DOHH2 (cell line): ENCODE measurements at regions not wholly inside any gene's neighbourhood (a gene's known extent, or its start where the extent isn't known, plus 50 kb on each side); places are given as distances from the start of the nearest gene placed in this dataset.

Experiments used
- EZH2phosphoT487 ChIP-seq: fragments of 200-600 bp; sonication (generic); IDR thresholded peaks from 2 replicates; pipeline ENCODE4 v1.6.1; 2017; ENCODE audit warnings: borderline replicate concordance, mild to moderate bottlenecking, antibody characterized with exemption, low read length, moderate library complexity, mixed read lengths
- TF ChIP-seq, protein P1 (sequence below): fragments of 200-600 bp; sonication (generic); IDR thresholded peaks from one replicate; pipeline ENCODE4 v1.5.1; 2014; ENCODE audit warnings: antibody characterized with exemption, mild to moderate bottlenecking, low read depth, low read length; ENCODE audit not compliant: poor library complexity, severe bottlenecking

DNA sequence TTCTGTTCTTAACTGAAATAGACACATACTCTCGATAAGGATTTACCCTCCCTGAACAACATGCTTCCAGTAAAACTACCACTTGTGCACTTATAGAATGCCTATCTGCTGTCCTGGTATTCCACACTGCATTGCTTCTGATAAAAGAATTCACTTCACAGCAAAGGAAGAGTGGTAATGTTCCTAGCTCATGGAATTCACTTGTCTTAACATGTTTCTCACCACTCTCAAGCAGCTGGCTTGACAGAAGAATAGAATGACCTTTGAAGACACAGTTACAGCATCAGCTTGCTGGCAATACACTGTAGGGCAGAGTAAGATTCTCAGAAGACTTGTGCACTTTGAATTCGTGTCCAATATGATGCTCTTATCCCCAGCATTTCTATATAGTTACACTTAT is 524.1 kb upstream of the CNTNAP5 start:
- no peak for TF ChIP-seq EZH2phosphoT487
- TF ChIP-seq, protein P1, sequence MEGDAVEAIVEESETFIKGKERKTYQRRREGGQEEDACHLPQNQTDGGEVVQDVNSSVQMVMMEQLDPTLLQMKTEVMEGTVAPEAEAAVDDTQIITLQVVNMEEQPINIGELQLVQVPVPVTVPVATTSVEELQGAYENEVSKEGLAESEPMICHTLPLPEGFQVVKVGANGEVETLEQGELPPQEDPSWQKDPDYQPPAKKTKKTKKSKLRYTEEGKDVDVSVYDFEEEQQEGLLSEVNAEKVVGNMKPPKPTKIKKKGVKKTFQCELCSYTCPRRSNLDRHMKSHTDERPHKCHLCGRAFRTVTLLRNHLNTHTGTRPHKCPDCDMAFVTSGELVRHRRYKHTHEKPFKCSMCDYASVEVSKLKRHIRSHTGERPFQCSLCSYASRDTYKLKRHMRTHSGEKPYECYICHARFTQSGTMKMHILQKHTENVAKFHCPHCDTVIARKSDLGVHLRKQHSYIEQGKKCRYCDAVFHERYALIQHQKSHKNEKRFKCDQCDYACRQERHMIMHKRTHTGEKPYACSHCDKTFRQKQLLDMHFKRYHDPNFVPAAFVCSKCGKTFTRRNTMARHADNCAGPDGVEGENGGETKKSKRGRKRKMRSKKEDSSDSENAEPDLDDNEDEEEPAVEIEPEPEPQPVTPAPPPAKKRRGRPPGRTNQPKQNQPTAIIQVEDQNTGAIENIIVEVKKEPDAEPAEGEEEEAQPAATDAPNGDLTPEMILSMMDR, result no peak
